Activated CD8-positive, alpha-beta T cell treated with anti-CD3 and anti-CD28 coated beads, Interleukin-2, amount 10 ng/mL, durations not matched to agents 7 days and 5 days (primary cell): ENCODE measurements at regions not wholly inside any gene's neighbourhood (a gene's known extent, or its start where the extent isn't known, plus 50 kb on each side); places are given as distances from the start of the nearest gene placed in this dataset.

Source experiments
- ATAC-seq: fragments of 150-1000 bp; cut with Tn5 transposase; one replicate; pipeline ENCODE4 v1.10.0; 2021; ENCODE audit warnings: moderate library complexity
- CTCF ChIA-PET: fragments of 350-600 bp; sonication (Branson Sonifier 250); formaldehyde crosslinking; loops from one replicate; lab custom pipeline; 2021; ENCODE audit warnings: antibody characterized with exemption; lab: Charles Lee
- POLR2A ChIA-PET: fragments of 350-600 bp; sonication (Branson Sonifier 250); formaldehyde crosslinking; loops from one replicate; lab custom pipeline; 2021; ENCODE audit warnings: antibody characterized with exemption; lab: Charles Lee
- DNase-seq: peaks from one replicate; pipeline ENCODE4 v3.0.0-alpha.2; 2020
- H3K27ac Mint-ChIP-seq: one replicate; pipeline ENCODE4 v1.8.0; 2021; ENCODE audit warnings: mild to moderate bottlenecking, mixed read lengths
- H3K27me3 Mint-ChIP-seq: one replicate; pipeline ENCODE4 v1.8.0; 2021; ENCODE audit warnings: low read depth, mixed read lengths
- H3K36me3 Mint-ChIP-seq: one replicate; pipeline ENCODE4 v1.8.0; 2021; ENCODE audit warnings: low read depth, mixed read lengths
- H3K4me1 Mint-ChIP-seq: one replicate; pipeline ENCODE4 v1.8.0; 2021; ENCODE audit warnings: low read depth, mixed read lengths
- H3K4me3 Mint-ChIP-seq: one replicate; pipeline ENCODE4 v1.8.0; 2021; ENCODE audit warnings: mild to moderate bottlenecking, mixed read lengths
- H3K9me3 Mint-ChIP-seq: one replicate; pipeline ENCODE4 v1.8.0; 2022; ENCODE audit warnings: mixed read lengths; ENCODE audit not compliant: insufficient read depth

- Mint-ChIP-seq H3K4me3 (no peak overlapping the region), H3K36me3 (no peaks in the 10 kb centered on the region), H3K9me3 (peaks cover 4% of the 10 kb centered on the region), H3K4me1 (no peaks in the 10 kb centered on the region), H3K27me3 (no peaks in the 10 kb centered on the region), H3K27ac (no peak overlapping the region)
- ATAC-seq (no peak), DNase-seq (no peak)
- ChIA-PET CTCF (no interaction called here), POLR2A (no interaction called here)
These were observed 134.5 kb upstream of the ZNF804A start for GRCh38 chr2:184463866-184464248.

- Mint-ChIP-seq H3K4me1 (no peaks in the 10 kb centered on the region), H3K9me3 (peaks cover 4% of the 10 kb centered on the region), H3K4me3 (no peak overlapping the region), H3K36me3 (no peaks in the 10 kb centered on the region), H3K27me3 (no peaks in the 10 kb centered on the region), H3K27ac (no peak overlapping the region)
- ChIA-PET POLR2A (no interaction called here), CTCF (no interaction called here)
- ATAC-seq, result no peak
- no peak for DNase-seq
These were observed 129.5 kb upstream of the ZNF804A start for GRCh38 chr2:184468826-184469225.

GRCh38 chr2:184472481-184472880 is 125.8 kb upstream of the ZNF804A start:
- Mint-ChIP-seq H3K27me3 (no peaks in the 10 kb centered on the region), H3K27ac (no peak overlapping the region), H3K36me3 (no peaks in the 10 kb centered on the region), H3K4me1 (no peaks in the 10 kb centered on the region), H3K4me3 (no peak overlapping the region), H3K9me3 (no peaks in the 10 kb centered on the region)
- ChIA-PET POLR2A (no interaction called here), CTCF (no interaction called here)
- DNase-seq, result no peak
- no peak for ATAC-seq

- ATAC-seq, result no peak
- ChIA-PET POLR2A (no interaction called here), CTCF (no interaction called here)
- Mint-ChIP-seq H3K27ac (no peak overlapping the region), H3K36me3 (no peaks in the 10 kb centered on the region), H3K9me3 (peaks cover 5% of the 10 kb centered on the region), H3K4me1 (no peaks in the 10 kb centered on the region), H3K27me3 (no peaks in the 10 kb centered on the region), H3K4me3 (no peak overlapping the region)
- no peak for DNase-seq
These were observed 116.5 kb upstream of the ZNF804A start for GRCh38 chr2:184481865-184482264.

- no peak overlapping the region for H3K27ac Mint-ChIP-seq
- no peaks in the 10 kb centered on the region for H3K4me1 Mint-ChIP-seq
- DNase-seq (no peak), ATAC-seq (no peak)
- H3K36me3 Mint-ChIP-seq, result no peaks in the 10 kb centered on the region
- CTCF ChIA-PET, result no interaction called here
- no peaks in the 10 kb centered on the region for H3K9me3 Mint-ChIP-seq
- H3K4me3 Mint-ChIP-seq, result no peak overlapping the region
- H3K27me3 Mint-ChIP-seq, result no peaks in the 10 kb centered on the region
- POLR2A ChIA-PET, result no interaction called here
These were observed 99.4 kb upstream of the ZNF804A start for GRCh38 chr2:184498936-184499335.

- ATAC-seq (no peak), DNase-seq (no peak)
- no peaks in the 10 kb centered on the region for H3K27me3 Mint-ChIP-seq
- CTCF ChIA-PET, result no interaction called here
- no peaks in the 10 kb centered on the region for H3K36me3 Mint-ChIP-seq
- no peak overlapping the region for H3K27ac Mint-ChIP-seq
- no peaks in the 10 kb centered on the region for H3K9me3 Mint-ChIP-seq
- no peaks in the 10 kb centered on the region for H3K4me1 Mint-ChIP-seq
- H3K4me3 Mint-ChIP-seq, result no peak overlapping the region
- POLR2A ChIA-PET, result no interaction called here
These were observed 94.1 kb upstream of the ZNF804A start for GRCh38 chr2:184504252-184504651.

- no peaks in the 10 kb centered on the region for H3K9me3 Mint-ChIP-seq
- ATAC-seq, result no peak
- no peak for DNase-seq
- no peak overlapping the region for H3K4me3 Mint-ChIP-seq
- CTCF ChIA-PET, result no interaction called here
- H3K27me3 Mint-ChIP-seq, result no peaks in the 10 kb centered on the region
- no peaks in the 10 kb centered on the region for H3K36me3 Mint-ChIP-seq
- H3K4me1 Mint-ChIP-seq, result no peaks in the 10 kb centered on the region
- POLR2A ChIA-PET, result no interaction called here
- no peak overlapping the region for H3K27ac Mint-ChIP-seq
These were observed 91.1 kb upstream of the ZNF804A start for GRCh38 chr2:184507254-184507653.

- ATAC-seq (no peak), DNase-seq (no peak)
- POLR2A ChIA-PET, result no interaction called here
- Mint-ChIP-seq H3K27me3 (no peaks in the 10 kb centered on the region), H3K9me3 (peaks cover 6% of the 10 kb centered on the region), H3K4me3 (no peak overlapping the region), H3K27ac (no peak overlapping the region), H3K36me3 (no peaks in the 10 kb centered on the region), H3K4me1 (no peaks in the 10 kb centered on the region)
- CTCF ChIA-PET, result no interaction called here
These were observed 80.9 kb upstream of the ZNF804A start for GRCh38 chr2:184517402-184517801.

GRCh38 chr2:184520441-184520840 is 77.9 kb upstream of the ZNF804A start:
- Mint-ChIP-seq H3K9me3 (peaks cover 6% of the 10 kb centered on the region), H3K36me3 (no peaks in the 10 kb centered on the region), H3K4me1 (no peaks in the 10 kb centered on the region), H3K4me3 (no peak overlapping the region), H3K27ac (no peak overlapping the region), H3K27me3 (no peaks in the 10 kb centered on the region)
- no peak for ATAC-seq
- CTCF ChIA-PET, result no interaction called here
- no peak for DNase-seq
- POLR2A ChIA-PET, result no interaction called here

GRCh38 chr2:184523732-184524131 is 74.6 kb upstream of the ZNF804A start:
- ATAC-seq (no peak), DNase-seq (no peak)
- CTCF ChIA-PET, result no interaction called here
- H3K36me3 Mint-ChIP-seq, result no peaks in the 10 kb centered on the region
- H3K27ac Mint-ChIP-seq, result no peak overlapping the region
- peaks cover 8% of the 10 kb centered on the region for H3K9me3 Mint-ChIP-seq
- POLR2A ChIA-PET, result no interaction called here
- no peak overlapping the region for H3K4me3 Mint-ChIP-seq
- H3K27me3 Mint-ChIP-seq, result no peaks in the 10 kb centered on the region
- no peaks in the 10 kb centered on the region for H3K4me1 Mint-ChIP-seq

GRCh38 chr2:184524551-184525382 is 73.6 kb upstream of the ZNF804A start:
- H3K4me3 Mint-ChIP-seq, result no peak overlapping the region

GRCh38 chr2:184527058-184527457 is 71.3 kb upstream of the ZNF804A start:
- no peaks in the 10 kb centered on the region for H3K36me3 Mint-ChIP-seq
- ChIA-PET CTCF (no interaction called here), POLR2A (no interaction called here)
- no peaks in the 10 kb centered on the region for H3K27me3 Mint-ChIP-seq
- ATAC-seq (no peak), DNase-seq (no peak)
- H3K27ac Mint-ChIP-seq, result no peak overlapping the region
- H3K4me3 Mint-ChIP-seq, result no peak overlapping the region
- no peaks in the 10 kb centered on the region for H3K4me1 Mint-ChIP-seq
- peaks cover 8% of the 10 kb centered on the region for H3K9me3 Mint-ChIP-seq

More at GRCh38 chr2:184524551-184525382, 73.6 kb upstream of the ZNF804A start:
- no peaks in the 10 kb centered on the region for H3K27me3 Mint-ChIP-seq
- no peak overlapping the region for H3K27ac Mint-ChIP-seq
- peaks cover 8% of the 10 kb centered on the region for H3K9me3 Mint-ChIP-seq
- CTCF ChIA-PET, result no interaction called here
- no peaks in the 10 kb centered on the region for H3K36me3 Mint-ChIP-seq
- DNase-seq (no peak), ATAC-seq (no peak)
- POLR2A ChIA-PET, result no interaction called here
- no peaks in the 10 kb centered on the region for H3K4me1 Mint-ChIP-seq

- no peak for ATAC-seq
- Mint-ChIP-seq H3K27ac (no peak overlapping the region), H3K36me3 (no peaks in the 10 kb centered on the region), H3K9me3 (peaks cover 8% of the 10 kb centered on the region), H3K4me1 (no peaks in the 10 kb centered on the region), H3K4me3 (no peak overlapping the region), H3K27me3 (no peaks in the 10 kb centered on the region)
- ChIA-PET POLR2A (no interaction called here), CTCF (no interaction called here)
- DNase-seq, result no peak
These were observed 70.2 kb upstream of the ZNF804A start for GRCh38 chr2:184528119-184528518.
